HG03095 (cell line): ENCODE measurements at regions not wholly inside any gene's neighbourhood (a gene's known extent, or its start where the extent isn't known, plus 50 kb on each side); places are given as distances from the start of the nearest gene placed in this dataset.

ENCODE experiments used
- ATAC-seq: cut with Tn5 transposase; IDR thresholded peaks from one replicate; pipeline ENCODE4 v1.9.1; 2021; ENCODE audit warnings: moderate library complexity; ENCODE audit not compliant: unreplicated experiment

DNA sequence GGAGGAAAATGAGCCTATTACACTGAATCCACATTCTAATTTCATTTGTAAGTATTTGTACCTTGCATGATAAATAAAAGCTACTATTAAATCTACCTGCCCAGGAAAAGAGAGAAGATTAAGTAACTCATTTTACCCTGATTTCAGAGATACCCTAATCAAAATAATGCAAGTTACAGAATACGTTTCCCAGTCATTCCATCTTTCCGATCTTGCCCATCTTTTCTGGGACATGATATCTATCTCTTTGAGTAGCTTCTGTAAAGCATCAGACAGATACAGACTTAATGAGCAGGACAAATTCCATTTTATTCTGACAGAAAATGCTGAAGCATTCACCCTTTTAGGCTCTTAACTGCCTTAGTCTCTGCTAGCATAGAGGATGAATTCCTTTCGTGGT, 56.6 kb downstream of the SPRY2 start:
- ATAC-seq: no peak

DNA sequence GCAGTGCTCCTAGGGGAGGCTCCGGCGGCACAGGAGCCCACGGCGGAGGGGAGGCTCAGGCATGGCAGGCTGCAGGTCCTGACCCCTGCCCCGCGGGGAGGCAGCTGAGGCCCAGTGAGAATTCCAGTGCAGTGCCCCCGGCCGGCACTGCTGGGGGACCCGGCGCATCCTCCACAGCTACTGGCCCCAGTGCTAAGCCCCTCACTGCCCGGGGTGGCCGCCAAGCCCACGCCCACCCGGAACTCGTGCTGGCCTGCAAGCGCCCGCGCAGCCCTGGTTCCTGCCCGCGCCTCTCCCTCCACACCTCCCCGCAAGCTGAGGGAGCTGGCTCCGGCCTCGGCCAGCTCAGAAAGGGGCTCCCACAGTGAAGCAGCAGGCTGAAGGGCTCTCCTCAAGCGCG, 62.2 kb downstream of the SPRY2 start:
- no peak for ATAC-seq

DNA sequence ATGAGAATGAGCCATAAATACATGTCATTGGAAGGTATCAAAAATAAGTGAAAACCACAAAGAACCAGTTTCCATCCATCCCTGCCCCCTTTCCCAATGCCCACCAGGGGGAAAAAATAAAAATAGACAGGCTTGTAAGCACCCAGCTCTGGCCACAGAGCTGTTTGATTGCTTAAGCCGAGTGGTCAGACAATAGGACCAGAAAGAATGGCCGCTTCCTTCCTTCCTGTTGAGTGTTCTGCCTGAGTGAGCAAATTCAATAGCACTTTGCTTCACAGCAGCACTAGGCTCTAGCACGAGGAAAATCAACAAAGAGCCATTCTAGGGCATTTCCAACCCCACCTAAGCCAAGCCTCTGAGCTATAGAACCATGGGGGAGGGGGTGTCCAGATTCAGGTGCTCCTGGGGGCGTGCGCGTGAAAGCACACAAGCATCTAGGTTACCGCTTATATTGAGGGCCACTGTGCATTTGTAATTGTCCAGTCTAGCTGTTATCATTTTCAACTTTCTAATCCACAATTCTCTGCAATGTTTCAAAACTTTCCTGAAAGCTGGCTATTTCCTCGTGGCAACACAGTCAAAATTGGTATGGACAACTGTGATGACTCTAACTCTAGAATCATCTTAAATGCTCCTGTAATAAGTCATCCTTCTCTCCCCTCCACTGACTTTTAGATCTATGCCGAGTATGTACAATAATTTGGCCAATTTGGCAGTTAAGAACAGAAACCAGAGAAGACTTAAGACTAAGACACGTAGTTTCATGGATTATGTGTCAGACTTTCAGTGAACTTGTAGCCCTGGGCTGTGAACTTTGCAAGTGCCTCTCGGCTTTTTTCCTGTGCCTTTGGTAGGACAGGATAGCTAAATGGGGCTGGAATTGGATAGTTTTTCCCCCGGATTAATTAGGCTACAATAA, 64.3 kb downstream of the SPRY2 start:
- no peak for ATAC-seq

DNA sequence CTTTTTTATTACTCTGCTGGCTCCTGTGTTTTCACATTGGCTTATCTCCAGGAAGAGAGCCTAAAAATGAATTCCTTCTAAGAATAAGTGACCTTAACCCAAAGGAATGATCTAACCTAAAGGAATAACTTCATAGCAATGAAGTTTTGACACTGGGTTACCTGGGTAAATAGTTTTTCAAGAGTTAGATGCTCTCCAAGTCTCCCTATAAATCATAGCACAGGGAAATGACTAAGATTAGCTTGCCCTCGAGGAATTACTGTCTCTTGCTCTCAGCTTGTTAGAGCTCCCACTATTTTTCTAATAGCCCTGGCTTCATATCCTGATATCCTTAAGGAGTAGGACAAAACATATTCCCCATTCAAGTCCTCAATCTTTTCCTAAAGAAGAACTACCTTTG, 66.3 kb downstream of the SPRY2 start:
- ATAC-seq: no peak

DNA sequence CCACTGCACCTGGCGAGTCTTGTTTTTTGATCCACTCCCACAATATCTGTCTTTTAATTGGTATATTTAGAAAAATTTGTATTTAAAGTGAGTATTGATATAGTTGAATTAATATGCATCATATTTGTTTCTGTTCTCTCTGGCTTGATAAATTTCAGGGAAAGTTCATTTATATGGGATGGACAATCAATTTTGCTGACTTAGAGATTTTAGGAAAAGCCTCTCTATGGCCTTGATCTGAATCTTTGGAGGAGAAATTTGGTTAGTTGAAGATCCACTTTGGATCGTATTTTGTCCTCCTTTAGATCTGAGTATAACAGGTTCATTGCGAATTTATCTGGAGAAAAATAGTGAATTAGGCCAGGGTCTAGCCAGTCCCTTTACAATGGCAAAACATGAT, 67.2 kb downstream of the SPRY2 start:
- no peak for ATAC-seq

DNA sequence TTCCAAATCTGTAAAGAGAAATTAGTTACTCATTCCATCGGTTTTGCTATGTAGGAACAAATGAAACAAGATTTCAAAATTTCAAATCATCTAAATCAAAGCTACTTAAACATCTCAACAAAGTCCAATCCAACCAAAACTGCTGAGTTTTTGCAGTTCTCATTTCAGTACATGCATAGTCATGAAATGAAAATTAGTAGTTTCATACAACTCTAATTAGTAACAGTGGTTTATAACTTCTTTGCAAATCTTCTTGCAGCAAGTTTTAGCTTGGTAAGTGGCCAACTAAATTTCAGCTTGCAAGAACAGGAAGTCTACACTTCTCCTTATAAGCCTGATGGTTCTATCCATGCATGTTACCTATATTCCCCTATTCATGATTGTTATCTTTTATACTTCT, 75.6 kb downstream of the SPRY2 start:
- no peak for ATAC-seq

DNA sequence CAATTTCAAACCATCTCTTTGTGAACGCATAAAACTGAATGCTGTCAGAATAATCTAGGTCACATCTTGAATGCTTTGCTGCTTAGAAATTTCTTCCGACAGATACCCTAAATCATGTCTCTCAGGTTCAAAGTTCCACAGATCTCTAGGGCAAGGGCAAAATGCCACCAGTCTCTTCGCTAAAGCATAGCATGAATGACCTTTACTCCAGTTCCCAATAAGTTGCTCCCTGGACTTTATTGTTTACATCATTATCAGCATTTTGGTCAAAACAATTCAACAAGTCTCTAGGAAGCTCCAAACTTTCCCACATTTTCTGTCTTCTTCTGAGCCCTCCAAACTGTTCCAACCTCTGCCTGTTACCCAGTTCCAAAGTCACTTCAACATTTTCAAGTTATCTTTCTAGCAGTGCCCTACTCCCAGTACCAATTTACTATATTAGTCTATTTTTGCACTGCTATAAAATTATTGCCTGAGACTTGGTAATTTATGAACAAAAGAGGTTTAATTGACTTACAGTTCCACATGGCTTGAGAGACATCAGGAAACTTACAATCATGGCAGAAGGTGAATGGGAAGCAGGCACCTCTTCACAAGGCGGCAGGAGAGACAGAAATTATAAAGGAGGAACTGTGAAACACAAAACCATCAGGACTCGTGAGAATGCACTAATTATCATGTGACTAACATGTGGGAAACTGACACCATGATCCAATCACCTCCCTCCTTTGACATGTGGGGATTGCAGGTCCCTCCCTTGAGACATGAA, 77.0 kb downstream of the SPRY2 start:
- no peak for ATAC-seq

DNA sequence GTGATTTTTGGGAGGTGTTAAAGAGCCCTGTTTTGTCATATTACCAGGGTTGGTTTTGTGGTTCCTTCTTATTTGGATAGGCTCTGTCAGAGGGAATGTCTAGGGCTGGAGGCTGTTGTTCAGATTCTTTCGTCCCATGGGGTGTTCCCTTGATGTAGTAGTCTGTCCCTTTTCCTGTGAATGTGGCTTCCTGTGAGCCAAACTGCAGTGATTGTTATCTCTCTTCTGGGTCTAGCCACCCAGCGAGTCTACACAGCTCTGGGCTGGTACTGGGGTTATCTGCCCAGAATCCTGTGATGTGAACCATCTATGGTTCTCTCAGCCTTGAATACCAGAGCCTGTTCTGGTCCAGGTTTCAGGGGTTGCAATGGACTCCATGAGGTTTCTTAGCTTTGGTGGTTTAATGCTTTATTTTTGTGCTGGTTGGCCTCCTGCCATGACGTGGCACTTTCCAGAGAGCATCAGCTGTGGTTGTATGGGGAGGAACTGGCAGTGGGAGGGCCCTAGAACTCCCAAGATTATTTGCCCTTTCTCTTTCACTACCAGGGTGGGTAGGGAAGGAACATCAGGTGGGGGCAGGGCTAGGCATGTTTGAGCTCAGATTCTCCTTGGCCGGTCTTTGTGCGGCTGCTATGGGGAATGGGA, 78.8 kb downstream of the SPRY2 start:
- no peak for ATAC-seq

DNA sequence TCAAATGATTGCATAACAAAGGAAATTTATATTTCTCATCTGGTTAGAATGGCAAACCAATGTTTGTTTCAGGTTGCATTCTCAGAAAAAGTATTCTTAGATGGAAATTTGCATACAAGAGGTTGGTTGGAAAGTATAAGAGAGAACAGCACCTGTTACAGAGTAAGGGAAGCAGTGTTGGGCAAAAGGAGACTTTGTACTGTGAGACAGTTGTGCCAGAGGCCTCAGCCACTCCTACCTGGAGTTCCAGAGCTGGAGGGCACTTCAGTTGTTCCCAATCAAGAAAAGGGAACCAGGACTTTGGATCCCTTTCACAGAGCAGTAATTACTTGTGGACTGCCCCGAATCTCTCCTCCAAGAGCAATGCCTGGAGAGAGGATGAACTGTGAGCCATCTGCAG, 81.8 kb downstream of the SPRY2 start:
- ATAC-seq: no peak

DNA sequence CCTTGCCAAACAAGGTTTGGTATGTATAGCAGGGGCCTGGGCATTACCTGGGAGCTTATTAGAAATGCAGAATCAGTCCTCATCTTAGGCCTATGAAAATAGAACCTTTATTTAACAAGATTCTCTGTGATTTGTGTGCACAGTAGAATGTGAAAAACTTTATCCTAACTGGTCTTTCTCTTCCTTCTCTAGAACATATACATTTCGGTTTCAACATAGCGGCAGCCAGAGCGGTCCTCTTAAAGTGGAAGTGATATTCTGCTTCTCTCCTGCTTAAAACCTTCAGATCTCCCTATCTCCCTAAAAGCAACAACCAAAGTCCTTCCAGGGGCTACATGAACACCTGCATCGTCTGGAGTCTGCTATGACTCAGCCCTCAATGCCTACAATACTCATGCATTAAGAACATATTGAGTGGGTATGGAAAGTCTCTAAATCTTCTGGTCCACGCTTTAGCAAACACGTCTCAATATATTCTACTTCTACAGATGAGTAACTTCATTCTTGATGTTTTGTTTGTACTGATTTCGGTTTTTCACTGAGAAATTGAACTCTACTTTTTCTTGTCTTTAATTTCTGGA, 84.5 kb downstream of the SPRY2 start:
- ATAC-seq: no peak

DNA sequence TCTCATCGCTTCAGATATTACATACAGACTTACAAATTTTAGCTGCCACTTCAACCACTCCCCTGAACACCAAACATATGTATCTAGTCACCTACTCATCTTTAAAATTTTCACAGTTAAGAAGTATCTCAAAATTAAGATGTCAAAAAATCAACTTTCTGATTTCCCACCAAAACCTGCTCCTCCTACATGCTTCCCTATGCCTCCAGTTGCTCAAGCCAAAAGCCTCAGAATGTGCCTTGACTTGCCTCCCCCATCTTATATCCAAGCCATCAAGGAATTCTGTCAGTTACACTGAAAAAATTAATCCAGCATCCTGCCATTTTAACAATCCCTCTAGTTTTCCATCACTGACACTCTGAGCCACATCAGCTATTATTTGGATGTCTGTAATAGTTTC, 85.0 kb downstream of the SPRY2 start:
- ATAC-seq: no peak

DNA sequence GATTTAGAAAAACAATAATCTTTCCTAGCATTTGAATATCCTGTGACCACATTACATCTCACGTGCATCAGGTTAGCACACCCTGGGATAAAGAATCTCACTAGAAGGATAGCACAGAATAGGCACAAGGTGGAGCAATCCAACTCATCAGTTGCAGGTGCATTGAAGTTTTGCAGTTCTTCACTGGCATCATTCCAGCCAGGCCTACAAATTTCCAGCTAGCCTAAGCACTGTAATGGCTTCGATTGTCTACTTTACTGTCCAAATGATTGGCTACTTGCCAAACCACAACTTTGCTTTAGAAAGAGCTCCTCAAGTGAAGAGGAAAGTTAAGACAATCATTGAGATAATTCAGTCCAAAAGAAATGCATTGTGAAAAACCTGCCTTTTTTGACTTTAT, 89.5 kb downstream of the SPRY2 start:
- no peak for ATAC-seq

DNA sequence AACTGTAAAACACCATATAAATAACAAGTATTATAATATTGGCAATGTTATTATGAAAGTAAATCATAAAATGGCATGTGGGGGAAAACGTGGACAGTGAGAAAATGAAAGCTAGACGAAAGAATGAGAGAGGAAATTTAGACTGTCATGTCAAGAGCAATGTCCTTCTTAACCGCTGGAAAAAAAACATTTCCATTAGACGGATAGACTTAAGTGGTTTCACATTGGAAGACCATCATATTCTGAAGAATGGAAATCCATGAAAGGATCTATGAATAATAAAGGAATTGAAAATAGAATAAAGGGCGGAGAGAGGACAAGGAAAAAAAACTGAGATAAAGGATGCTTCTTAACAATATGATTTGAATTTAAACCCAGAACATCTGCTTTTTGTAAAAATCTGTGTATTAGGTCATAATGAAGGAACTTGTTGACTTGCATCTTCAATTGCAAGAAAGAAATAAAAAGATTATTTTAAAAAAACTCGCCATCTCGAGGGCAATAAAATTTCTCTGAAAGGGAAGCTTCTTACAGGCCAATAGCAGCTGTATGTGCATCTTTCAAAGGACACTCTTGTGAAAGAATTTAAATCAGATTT, 90.6 kb downstream of the SPRY2 start:
- ATAC-seq: no peak

DNA sequence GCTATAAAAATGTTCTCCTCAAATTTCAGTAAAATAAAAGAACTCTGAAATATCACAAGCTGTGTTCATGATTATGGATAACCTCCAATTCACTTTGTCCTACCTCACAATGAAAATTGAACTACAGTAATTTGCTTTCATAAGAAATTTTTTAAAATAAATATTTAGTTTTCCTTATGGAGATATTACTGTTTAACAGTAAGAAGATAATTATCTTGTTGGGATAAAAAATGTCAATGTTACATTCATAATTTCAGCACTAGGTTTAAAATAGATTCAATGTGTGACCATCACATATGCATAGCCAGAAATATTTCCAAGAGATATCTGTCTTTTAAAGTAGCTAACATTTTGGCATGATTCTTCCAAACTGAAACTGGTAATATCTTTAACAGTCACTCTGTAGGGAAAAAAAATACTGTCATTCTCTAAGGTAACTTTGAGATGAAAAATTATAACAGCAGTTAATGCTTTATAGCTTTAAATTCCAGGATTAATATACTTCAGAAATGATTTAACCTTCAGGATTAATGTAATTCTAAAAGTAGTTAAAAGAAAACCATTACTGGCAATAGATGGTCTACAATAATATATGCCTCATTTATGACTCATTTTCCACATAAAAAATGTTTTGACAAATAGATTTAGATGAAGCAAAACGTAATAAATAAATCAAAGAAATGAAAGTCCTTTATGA, 91.3 kb downstream of the SPRY2 start:
- ATAC-seq: no peak

DNA sequence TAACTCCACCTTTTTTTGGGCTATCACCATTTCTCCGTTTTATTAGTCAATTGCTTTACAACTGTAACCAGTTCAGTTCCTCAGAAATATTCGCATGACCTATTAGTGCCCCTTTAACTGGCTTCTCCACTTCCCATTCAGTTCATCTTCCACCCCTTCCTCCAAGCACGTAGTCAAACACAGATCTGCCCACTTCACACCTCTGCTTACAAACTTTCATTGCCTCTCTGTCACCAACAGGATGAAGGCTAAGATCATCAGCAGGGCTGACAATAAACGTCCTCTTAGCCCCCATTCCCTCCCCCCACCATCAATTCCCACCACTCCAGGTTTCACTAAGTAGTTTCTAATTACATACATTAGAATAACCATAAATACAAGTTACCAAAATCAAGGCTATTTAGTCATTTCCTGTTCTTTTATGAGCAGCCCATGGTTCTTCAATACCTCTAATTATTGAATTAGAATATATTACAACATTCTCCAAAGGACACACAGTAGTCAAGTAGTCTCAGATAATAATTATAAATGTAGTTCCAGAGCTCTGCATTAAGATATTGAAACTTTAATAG, 95.7 kb downstream of the SPRY2 start:
- ATAC-seq: no peak

DNA sequence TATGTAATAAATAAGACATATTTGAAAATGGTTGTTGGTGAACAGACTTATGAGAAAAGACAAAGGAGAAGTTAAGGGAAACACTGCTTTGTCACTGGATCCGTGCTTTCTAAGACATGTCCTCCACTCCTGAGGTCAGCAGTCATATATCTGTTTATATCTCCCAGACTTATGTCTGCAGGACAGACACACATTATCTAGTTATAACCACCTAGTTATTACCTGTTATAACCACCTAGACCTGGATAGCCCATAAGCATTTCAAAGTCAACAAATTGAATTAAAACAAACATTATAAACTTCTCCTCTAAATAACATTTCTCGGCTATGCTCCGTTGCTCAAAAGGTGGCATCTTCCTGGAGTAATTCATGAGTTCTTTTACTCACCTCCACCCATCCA, 96.4 kb downstream of the SPRY2 start:
- ATAC-seq: no peak

DNA sequence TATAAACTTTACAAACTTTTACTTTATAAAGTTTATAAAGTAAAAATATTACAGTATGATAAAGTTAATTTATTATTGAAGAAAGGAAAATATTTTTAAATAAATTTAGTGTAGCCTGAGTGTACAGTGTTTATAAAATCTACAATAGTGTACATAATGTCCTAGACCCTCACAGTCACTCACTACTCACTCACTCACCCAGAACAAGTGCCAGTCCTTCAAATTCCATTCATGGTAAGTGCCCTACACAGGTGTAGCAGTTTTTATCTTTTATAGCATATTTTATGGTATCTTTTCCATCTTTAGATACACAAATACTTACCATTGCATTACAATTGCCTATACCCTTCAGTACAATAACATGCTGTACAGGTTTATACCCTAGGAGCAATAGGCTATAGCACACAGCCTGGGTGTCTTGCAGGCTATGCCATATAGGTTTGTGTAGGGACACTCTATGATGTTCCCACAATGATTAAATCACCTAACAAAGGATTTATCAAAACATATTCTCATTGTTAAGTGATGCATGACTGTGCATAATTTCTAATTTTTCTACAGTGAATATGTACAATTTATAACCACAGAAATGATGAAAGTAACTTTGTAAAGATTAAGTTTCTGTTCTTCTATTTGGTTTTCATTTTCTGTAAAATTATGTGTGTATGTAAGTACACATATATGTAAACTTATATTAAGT, 98.0 kb downstream of the SPRY2 start:
- no peak for ATAC-seq

DNA sequence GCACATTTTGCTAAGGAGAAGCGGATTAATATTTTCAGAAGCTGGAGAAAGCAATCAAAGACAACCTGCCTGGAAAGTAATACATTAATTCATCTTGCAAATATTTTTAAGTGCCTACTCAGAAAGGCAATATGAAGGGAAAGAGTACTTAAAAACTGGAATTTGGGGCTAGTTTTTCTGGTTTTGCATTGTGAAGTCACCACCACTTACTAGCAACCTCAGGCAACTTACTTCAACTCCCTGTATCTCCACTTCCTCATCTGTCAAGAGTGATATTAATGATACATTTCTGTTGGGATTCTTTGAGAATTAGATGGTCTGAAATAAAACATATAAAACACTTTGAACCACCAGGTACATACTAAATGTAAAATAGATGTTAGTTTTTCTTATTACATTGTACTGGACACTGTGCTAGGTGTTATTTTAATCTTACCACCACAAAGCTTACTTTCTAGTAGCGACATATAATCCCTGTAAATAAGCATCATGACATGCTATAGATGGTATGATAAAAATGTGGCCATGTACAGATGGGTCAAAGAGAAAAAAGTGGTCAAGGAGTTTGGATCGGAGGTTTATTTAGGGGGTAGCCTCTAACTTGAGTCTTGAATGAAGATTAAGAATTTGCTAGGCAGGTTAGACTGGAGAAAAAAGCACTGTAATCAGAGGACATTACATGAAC, 101.2 kb downstream of the SPRY2 start:
- no peak for ATAC-seq

DNA sequence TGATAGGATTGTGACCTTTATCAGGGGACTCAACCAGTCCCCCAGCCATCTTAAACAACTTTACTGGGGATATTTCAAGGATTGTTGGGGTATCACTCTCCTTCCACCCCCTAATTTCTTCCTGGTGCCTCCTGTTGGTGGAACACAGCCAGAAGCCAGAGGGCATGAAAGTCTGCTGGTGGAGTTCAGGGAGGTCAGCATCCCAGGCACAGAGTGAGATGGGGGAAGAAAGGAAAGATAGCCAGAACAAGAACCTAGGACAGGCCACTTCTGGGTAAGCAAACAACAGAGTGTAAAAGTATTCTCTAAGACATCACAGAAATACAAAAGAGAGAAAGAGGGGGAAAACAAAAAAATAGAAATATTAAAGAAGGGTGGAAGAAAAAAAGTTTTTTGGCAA, 101.8 kb downstream of the SPRY2 start:
- no peak for ATAC-seq
